ENCODE measurements at regions not wholly inside any gene's neighbourhood (a gene's known extent, or its start where the extent isn't known, plus 50 kb on each side); places are given as distances from the start of the nearest gene placed in this dataset.

- TF ChIP-seq CTCF (conservative IDR thresholded peaks at IDR 0.05; ENCODE audit: low read depth, low read length) (no peak), EZH2 (IDR thresholded peaks at IDR 0.05; ENCODE audit: borderline replicate concordance, low read depth, low read length, poor library complexity, severe bottlenecking) (no peak)
These were observed 464.5 kb upstream of the SETBP1 start for GRCh38 chr18:44216169-44216568.

Measured in A673 (cell line).